GM19438 (cell line): ENCODE measurements at regions not wholly inside any gene's neighbourhood (a gene's known extent, or its start where the extent isn't known, plus 50 kb on each side); places are given as distances from the start of the nearest gene placed in this dataset.

Experiments
- ATAC-seq: cut with Tn5 transposase; IDR thresholded peaks from one replicate; pipeline ENCODE4 v1.9.1; 2021; ENCODE audit warnings: low read depth; ENCODE audit not compliant: unreplicated experiment

DNA sequence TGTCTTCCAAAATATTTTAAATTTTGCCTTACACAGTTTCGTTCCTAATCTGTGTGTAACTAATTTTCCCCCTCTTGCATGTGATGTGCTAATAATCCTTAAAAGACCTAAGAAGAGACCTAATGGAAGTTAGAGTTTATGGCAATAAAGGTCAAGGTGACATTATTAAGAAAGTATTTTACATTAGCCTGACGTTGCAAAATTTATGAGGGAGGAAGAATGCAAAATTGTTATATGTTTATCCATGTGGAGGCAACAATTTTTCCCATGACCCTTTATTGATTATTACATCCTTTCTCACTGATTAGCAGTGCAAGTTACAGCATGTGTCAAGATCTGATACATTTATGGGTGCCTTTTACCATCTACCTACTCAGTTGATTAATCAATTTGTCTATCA is 373.8 kb upstream of the ROBO1 start:
- no peak for ATAC-seq

GRCh38 chr3:80116281-80116680 is 348.5 kb upstream of the ROBO1 start:
- no peak for ATAC-seq

DNA sequence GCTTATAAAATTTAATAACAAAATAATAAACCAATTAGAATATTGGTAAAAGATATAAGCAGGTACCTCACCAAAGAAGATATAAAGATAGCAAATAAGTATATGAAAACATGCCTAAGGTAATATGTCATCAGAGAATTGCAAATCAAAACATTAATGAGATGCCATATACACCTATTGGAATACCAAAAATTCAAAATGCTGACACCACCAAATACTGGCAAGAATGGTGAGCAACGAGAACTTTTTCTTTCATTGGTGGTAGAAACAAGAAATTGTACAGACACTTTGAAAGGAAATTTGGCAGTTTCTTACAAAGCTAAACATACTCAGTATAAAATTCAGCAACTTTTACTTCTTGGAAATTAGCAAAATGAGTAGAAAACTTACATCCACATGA is 346.9 kb upstream of the ROBO1 start:
- ATAC-seq, result no peak

- ATAC-seq, result no peak
These were observed 345.5 kb upstream of the ROBO1 start for GRCh38 chr3:80113331-80113730.

- no peak for ATAC-seq
These were observed 331.8 kb upstream of the ROBO1 start for GRCh38 chr3:80099559-80100066.

DNA sequence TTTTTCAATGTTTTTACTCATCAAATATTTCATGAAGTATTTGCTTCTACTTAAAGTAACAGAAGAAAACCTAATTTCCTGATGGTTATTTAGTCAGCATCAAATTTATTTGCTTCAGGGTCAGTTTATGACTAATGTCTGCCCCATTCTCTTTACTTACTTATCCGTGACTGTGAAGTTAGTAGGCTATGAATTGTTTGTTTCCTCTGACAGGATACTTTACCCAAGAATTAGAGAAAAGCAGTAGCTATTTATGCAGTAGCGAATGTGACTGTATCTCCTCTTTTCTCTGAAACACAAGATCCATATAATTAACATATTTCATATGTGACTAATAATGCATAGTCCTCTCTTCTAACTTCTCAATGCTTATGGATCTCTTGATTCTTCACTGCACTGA is 329.9 kb upstream of the ROBO1 start:
- ATAC-seq, result no peak

GRCh38 chr3:80096909-80097308 is 329.1 kb upstream of the ROBO1 start:
- no peak for ATAC-seq

DNA sequence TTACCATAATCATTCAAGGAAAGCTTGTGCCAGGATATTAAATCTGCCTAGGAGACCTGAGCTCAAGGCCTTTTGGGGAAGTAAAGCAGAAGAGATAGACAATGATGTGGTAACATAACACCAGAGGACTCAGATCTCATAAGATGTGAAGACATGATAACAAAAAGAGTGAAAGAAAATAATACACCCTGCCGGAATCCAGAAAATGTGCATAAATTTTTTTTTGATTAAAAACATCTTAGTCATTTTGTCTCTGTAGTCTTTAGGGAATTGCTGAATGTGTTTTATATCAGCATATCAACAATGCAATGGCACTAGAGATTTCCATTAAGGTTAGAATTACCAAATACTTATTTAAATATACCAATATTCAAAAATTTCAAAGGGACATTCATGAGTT is 326.8 kb upstream of the ROBO1 start:
- no peak for ATAC-seq

DNA sequence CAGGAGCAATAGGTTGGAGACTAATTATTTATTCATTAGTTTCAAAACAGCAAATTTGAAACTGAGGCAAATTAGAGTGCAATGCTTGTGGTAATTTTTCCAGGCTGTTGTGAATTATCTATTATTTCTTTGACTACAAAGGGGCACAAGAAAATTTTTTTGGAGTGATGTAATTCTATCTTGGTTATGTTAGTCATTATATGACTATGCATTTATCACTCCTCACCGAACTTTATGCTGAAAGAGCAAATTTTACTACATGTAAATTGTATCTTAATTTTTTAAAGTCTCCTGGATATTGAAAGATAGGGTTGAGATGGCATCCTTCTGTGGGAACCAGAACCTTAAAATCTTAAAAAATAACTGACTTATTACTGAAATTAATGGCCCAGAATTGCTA is 320.0 kb upstream of the ROBO1 start:
- ATAC-seq, result no peak

DNA sequence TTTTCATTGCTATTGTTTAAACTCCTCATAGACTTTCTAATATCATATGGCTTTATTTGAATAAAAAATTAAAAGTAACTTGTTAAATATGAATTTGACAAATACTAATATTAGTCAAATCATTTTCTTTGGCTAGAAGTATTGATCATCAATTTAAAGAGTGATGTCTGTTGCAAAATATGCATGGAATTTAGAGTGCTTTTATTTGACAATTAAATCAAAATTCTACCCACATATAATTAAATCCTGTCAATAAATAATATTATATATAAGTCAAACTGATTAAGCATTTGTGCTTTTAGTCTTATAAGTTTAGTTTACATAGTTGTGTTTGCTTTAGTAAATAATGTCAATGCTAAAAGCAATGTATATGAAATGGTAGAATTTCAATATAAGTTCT is 318.6 kb upstream of the ROBO1 start:
- no peak for ATAC-seq

DNA sequence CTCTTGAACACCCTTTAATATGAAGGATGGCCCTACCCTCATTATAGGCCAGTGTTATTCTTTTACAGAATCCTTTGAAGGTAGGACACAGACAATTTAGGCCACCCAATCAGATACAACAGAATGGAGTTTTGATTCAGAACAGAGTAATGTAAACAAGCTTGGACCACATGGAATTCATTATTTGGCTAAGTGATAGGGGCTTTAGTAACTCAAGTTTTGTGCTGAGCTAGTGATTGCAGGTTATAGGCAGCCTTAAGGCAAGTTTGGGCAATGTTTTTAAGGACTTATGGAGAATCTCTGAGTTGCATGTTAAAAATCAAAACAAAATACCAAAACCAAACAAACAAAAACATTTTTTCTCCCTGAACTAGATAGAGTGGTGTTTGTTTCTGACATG is 312.1 kb upstream of the ROBO1 start:
- no peak for ATAC-seq

GRCh38 chr3:80068459-80068858 is 300.7 kb upstream of the ROBO1 start:
- no peak for ATAC-seq

GRCh38 chr3:80063535-80063934 is 295.7 kb upstream of the ROBO1 start:
- ATAC-seq, result no peak

- no peak for ATAC-seq
These were observed 292.9 kb upstream of the ROBO1 start for GRCh38 chr3:80060664-80061063.

DNA sequence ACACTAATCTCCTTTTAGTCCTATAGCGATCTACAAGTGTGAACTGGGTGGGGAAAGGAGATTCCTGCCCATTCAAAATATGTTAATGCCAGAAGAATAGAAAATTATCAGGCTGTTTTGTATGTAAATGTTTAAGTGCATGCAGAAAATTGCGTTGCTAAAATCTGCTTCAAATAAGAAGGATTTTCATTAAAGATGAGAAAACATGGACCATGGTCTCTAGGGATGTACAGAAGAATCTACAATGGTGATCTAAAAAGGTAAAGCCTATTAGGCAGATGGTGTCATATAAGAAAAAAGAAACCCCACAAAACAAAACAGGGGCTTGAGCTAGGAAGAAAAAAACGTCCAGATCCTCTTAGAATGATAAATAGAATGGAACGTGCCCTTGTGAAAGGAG is 287.5 kb upstream of the ROBO1 start:
- ATAC-seq, result no peak

DNA sequence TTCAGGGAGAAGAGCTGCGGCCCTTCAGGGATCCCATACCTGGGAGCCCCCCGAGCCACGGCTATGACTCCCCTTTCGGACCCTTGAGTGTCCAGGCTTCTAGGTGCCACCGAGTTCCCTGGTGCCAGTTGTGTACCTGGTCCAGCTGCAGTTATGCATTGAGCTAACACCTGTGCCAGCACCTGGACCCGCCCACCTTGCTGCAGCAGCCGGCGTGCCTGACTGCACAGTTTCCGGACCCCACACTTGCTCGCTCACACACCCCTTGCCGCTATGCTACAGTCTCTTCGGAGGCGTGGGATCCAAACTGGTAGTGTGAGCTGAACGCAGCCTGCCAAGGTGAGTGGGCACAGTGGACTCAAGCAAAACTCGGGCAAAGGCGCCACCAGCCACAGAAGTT is 284.5 kb upstream of the ROBO1 start:
- ATAC-seq, result no peak

- no peak for ATAC-seq
These were observed 283.8 kb upstream of the ROBO1 start for GRCh38 chr3:80051602-80051962.

- no peak for ATAC-seq
These were observed 283.2 kb upstream of the ROBO1 start for GRCh38 chr3:80050826-80051601.

GRCh38 chr3:80043226-80043625 is 275.4 kb upstream of the ROBO1 start:
- no peak for ATAC-seq

DNA sequence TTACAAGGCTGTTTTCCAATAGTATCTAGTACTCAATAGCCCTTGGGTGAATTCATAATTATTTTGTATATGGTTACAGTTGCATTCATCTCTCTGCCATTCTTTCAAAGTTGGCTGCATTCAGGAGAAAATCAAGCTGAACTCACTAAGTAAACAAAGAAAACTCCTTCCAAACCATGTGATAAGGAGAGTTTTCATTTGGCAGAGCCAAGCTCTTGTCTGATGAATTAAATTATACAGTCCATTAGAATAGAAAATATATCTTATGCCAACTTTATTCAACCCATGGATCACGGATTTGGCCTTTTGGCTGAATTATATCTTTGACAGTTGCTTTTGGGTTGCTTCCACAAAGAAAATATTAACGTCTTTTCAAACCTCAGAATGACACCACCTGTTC is 272.3 kb upstream of the ROBO1 start:
- no peak for ATAC-seq

GRCh38 chr3:80036176-80036575 is 268.4 kb upstream of the ROBO1 start:
- no peak for ATAC-seq

DNA sequence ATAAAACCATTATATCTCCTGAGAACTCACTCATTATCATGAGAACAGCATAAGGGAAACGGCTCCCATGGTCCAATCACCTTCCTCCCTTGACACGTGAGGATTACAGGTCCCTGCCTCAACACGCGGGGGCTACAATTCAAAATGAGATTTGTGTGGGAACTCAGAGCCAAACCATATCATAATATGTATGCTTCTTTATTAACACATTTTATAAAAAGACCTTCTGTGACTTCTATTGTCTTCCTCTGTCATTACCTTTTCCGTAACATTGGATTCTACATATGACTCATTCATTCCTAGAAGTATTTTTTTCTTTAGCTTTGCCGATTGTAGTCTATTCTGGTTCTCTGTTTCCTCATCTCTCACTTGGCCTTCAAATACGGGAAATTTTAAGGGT is 267.2 kb upstream of the ROBO1 start:
- no peak for ATAC-seq

DNA sequence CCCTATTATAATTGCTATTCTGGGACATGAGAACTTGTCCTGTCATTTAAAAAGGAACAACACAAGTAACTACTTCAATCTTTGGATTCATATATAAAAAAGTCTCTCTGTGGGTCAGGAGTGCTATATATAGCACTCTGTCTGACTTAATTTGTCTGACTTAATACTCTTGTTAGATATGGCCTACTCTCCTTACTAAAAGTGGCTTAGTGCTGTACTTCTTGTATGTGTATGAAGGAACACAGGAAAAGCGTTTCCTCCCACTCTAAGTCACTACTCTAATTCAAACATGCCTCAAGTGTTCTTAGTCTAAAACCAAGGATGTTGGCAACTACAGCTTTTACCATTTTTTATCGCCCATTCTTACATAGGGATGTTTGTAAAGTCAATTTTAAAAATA is 255.2 kb upstream of the ROBO1 start:
- no peak for ATAC-seq
